Lower leg skin (tissue), 3 donors: ENCODE measurements at regions not wholly inside any gene's neighbourhood (a gene's known extent, or its start where the extent isn't known, plus 50 kb on each side); places are given as distances from the start of the nearest gene placed in this dataset.

Experiments used
- POLR2A ChIP-seq, 2 donors: fragments of 450-650 bp; IDR thresholded peaks; one replicate each; pipeline ENCODE4 v1.6.1; 2016 to 2017; ENCODE audit warnings: antibody characterized with exemption in 2 of 2, mild to moderate bottlenecking in 1 of 2, moderate library complexity in 1 of 2
- TF ChIP-seq, protein P1 (sequence below), 3 donors: fragments of 450-650 bp; IDR thresholded peaks; one replicate each; pipeline ENCODE4 v1.5.1; 2016; ENCODE audit warnings: antibody characterized with exemption in 3 of 3, mild to moderate bottlenecking in 3 of 3, moderate library complexity in 2 of 3

DNA sequence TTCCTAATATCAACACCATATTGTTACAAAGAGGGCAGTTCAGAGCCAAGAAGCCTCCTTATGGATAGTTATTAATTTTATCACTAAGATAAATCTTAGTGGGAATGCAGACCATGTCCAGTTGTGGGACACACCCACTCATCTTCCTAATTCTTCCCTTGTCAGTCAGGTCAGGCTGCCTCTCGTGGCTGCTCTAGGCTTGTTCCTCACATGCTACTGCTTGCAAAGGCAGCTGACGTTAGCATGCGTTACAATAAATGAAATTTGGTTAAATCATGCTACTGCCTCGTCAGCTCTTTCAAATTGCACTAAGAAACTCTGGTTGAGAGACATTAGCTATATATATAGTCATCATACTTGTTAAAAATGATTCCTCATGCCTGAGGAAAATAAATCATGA lies 108.4 kb downstream of the CAND1 start:
- TF ChIP-seq POLR2A (IDR thresholded peaks at IDR 0.05) = no peak
- TF ChIP-seq, protein P1, sequence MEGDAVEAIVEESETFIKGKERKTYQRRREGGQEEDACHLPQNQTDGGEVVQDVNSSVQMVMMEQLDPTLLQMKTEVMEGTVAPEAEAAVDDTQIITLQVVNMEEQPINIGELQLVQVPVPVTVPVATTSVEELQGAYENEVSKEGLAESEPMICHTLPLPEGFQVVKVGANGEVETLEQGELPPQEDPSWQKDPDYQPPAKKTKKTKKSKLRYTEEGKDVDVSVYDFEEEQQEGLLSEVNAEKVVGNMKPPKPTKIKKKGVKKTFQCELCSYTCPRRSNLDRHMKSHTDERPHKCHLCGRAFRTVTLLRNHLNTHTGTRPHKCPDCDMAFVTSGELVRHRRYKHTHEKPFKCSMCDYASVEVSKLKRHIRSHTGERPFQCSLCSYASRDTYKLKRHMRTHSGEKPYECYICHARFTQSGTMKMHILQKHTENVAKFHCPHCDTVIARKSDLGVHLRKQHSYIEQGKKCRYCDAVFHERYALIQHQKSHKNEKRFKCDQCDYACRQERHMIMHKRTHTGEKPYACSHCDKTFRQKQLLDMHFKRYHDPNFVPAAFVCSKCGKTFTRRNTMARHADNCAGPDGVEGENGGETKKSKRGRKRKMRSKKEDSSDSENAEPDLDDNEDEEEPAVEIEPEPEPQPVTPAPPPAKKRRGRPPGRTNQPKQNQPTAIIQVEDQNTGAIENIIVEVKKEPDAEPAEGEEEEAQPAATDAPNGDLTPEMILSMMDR (IDR thresholded peaks at IDR 0.05) = no peak
